NCI-H1105 (cell line): ENCODE measurements at regions not wholly inside any gene's neighbourhood (a gene's known extent, or its start where the extent isn't known, plus 50 kb on each side); places are given as distances from the start of the nearest gene placed in this dataset.

Experiments
- DNase-seq: peaks from one replicate; lab custom pipeline; 2025; lab: John Stamatoyannopoulos, UW

DNA sequence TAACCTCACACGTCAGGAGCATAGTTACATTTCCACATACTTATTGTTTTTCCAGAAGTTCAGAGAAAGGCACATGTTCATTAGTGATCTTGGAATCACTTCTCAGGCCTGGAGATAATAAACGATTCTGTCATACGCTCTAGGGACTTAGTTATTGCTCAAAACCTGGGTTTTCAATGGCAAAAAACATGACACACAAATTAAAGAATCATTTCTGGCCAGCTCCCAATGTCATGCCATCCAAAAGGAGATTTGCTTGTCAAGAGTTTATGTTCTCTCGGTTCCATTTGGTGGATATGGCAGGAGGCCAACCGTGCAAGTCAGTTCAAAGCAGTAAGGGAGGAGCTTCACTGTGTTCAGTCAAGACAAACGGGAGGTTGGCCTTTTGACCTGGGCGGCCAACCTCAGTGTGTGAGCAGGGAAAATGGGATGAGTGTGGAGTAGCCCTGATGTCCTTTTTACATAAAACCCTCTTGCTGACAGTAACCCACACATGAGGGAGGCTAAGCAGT, 123.4 kb downstream of the NXNL2 start:
- peak; percentile 24 for DNase-seq

DNA sequence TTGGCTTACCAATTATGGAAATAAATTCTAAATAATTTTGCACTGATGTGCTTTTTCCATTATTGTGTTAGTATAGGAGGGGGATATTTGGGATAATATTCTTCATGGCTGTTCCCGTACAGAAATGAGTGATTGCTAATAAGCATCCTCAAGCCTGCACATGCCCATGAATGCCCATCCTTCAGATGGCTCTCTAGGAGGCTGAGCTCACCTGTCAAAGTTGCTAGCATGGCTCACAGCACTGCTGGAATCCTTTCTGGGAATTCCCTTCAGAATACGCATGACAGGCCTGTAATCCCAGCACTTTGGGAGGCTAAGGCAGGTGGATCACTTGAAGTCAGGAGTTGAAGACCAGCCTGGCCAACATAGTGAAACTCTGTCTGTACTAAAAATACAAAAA, 124.1 kb downstream of the NXNL2 start:
- DNase-seq = no peak

DNA sequence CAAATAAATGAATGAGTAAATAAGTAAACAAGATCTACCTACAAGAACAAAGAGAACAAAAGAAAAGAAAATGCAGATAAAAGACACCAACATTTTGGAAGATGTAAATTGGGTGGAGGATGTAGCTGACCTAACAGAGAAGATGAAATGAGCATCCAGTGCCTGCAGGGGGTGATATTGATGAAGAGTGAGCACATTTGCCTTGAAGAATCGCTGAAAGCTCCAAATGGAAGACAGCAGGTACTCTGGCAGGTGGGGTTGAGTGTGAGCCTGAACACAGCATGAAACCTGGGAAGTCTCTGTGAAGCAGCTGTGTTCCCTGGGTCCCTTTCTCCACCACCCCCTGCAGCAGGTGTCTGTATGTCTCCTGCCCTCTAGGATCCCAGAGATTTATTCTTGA, 125.6 kb downstream of the NXNL2 start:
- no peak for DNase-seq

DNA sequence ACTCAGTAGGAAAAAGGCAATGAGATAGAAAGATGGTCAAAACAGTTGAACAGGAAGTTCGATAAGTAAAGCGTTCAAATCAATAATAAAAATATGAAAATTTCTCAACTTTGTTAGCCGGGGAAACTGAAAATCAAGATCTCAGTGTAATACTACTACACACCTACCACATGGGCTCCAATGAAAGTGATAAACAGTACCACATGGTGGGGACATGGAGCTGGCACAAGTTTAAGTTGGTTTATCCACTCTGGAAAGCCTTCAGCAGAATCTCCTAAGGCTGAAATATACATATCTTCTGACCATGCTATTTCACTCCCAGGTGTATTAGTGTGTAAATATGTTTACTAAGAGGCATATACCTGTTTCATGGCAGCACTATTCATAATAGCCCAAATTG, 126.8 kb downstream of the NXNL2 start:
- no peak for DNase-seq

DNA sequence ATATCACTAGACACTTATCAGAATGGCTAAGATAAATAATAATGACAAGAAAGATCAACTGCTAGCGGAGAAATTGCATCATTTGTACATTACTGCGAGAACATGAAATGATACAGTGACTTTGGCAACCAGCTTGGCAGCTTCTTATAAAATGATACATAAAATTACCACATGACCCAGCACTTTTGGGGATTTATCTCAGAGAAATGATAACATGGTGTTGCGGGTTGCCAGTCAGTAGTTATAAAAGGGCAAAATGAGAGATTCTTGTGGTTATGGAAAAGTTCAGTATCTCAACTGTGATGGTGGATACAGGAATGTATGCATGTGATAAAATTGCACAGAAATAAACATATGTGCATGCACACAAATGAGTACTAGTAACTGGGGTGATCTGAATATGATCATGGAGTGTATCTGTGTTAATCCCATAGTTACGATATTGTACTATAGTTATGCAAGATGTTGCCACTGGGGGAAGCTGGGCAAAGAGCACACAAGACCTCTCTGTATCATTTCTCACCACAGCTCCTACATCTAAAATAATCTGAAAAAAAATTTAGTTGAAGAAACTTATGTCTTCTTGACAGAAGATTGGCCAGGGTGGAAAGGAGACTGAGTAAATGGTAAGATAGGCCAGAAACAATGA, 128.9 kb downstream of the NXNL2 start:
- DNase-seq = no peak

DNA sequence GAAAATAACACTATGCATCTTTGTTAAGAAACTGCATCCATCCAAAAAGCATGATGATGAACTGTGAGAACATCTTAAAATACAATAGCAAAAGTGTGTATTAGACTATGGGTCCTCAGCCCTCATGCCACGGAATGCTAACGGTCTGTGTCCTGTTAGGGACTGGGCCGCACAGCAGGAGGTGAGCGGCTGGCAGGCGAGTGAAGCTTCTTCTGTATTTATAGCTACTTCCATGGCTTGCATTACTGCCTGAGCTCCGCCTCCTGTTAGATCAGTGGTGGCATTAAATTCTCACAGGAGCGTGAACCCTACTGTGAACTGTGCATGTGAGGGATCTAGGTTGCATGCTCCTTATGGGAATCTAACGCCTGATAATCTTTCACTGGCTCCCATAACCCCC, 129.8 kb downstream of the NXNL2 start:
- DNase-seq = no peak

DNA sequence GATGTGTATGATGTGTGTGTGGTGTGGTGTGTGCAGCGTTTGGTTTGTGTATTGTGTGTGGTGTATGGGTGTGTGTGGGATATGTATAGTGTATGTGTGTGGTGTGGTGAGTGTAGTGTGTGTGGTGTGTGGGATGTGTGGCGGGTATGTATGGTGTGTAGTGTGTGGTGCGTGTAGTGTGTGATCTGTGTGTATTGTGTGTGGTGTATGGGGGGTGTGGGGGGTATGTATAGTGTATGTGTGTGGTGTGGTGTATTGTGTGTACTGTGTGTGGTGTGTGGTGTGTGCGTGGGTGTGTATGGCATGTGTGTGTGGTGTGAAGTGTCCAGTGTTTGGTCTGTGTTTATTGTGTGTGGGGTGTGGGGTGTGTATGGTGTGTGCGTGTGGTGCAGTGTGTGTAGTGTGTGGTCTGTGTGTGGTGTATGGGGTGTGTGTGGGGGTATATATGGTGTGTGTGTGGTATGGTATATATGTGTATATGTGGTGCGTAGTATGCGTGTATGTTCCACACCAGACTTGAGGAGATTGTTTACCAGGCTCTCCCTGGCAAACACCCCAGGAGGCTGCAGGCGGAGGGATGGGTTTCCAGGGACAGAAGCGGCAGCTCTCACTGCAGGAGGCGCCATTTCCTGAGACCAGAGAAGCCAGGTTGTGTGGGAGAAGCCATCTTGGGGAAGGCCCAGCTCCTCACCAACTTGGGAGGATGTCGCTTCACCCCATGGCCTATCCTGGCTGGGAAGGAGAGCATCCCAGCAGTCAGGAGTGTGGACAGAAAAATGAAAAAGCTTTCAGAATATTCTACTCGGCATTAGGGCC, 138.1 kb downstream of the NXNL2 start:
- no peak for DNase-seq

DNA sequence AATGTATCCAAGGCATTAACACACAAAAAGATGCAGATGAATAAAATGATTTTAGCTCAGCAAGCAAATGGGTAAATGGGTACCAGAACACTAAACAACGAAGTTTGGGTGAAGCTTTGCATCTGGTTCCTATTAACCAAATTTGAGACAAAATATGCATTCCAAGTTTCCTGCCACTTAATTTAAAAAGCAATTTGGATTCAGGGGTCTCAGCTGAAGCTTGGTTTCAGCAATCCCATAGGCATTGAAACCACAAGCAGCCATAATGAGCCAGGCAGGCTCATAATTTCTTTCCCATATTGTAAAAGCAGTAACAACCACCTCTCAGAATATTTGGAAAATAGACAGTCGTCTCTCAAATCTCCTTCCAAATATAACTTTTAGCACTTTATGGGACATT, 138.9 kb downstream of the NXNL2 start:
- no peak for DNase-seq

DNA sequence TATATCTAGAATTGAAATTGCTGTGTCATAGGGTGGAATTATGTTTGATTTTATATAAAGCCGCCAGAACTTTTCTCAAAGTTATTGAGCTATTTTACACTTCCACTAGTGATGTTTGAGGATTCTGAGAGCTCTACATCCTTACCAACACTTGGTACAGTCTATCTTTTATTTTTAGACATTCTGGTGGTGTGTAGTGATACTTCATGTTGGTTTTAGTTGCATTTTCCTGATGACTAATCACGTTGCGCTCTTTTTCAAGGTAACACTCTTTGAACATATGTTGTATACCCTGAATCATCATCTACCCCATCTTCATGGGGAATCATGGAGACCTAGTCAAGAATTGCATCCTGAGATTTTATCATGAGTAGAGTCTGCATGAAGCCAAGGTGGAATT, 141.7 kb downstream of the NXNL2 start:
- no peak for DNase-seq

DNA sequence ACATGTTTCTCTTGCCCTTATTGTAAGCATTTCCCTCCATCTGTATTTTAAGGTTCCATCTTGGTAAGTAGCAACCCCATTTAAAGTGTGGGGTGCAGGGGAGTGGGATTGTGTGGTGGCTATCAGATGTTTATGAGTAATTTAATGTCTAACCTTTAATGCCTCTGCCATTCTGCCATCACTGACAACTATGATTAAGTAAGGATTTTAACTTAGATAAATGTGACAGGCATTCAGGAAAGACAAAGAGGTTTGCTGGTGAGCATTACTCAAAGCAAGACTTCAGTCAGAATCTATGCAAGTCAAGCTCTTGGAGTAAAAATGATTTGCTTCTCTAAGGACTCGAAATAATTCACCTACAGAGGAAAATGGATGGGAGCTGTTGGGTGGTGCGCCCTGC, 143.0 kb downstream of the NXNL2 start:
- no peak for DNase-seq

DNA sequence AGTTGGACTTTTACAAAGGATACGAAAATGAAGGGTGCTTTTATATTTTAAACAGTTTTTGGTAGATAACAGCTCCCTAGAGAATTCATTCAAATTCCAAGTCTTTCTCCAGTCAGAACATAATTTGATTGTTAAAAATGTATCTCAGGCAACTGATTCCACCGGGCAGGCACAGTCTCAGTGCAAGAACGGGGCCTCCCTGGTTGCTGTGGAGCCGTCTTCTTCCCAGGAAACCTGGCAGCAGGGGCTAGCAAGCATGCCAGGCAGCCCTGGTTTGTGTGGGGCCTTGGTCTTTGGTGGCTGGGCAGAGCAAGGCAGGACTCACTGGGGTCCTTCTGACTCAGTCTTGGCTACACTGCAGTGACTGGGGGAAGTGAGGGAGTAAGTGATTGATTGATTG, 143.5 kb downstream of the NXNL2 start:
- no peak for DNase-seq

DNA sequence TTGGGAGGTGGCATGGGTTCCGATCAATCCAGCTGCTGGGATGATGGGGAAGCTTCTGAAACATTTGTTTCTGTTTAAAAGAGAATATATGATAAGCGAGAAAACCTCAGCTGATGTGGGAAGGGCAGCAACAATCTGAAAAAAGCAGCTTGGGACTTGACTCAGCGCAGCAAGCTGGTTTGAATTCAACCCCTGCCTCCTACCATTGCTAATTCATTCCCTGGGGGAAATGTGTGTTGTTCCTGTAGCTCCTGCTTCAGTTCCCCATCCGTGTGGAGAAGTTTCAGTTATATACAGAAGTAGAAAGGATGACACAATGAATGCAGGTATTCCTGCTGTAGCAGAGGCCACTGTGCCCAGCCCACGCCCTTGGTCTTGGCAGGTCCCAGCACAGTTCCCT, 145.1 kb downstream of the NXNL2 start:
- DNase-seq = no peak

DNA sequence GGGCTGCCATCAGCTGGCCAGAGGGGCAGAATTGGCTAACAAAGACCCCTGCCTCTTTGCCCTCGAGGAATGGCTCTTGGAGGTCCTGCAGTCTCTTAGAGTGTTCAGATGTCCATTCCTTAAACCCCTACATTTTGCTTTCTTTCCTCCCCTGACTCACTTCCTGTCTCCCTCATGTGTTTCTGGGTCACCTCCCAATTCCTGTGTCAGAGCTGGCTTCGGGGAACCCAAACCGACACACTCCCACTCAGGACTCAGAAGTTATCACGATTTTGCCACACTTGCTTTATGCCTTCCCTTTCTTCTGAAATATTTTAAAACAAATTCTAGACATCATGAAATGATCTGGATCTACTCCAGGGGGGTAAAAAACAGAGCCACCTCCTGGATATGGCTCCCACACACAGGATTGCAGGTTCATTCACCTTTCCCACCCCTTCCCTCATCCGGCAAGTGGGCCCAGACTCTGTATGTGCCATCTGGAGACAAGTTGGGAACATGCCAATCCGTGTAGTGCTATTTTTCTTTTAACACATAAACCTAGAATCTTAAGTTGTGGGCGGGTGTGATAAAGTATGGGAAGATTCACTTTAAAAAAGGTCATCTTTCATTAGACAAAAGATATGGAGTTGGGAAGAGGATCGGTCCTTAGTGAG, 145.7 kb downstream of the NXNL2 start:
- DNase-seq = no peak

DNA sequence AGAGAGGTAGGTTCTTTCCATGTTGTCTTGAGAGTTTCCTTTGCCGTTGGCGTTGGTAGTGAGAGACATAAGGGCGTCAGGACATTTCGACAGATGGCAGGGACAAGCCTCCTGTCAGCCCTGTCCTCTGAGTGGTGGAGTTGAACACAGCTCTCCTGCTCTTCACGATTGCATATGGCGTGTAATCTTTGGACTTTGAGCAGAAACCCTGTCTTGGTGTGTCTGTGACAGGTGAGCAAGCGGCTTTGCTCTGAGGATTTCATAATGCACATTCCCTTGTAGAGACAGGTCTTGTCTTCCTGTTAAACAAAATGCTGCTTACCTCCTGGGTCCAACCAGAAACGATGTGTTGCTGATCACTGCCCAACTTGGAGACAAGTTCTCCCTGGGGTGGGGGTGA, 146.5 kb downstream of the NXNL2 start:
- no peak for DNase-seq

DNA sequence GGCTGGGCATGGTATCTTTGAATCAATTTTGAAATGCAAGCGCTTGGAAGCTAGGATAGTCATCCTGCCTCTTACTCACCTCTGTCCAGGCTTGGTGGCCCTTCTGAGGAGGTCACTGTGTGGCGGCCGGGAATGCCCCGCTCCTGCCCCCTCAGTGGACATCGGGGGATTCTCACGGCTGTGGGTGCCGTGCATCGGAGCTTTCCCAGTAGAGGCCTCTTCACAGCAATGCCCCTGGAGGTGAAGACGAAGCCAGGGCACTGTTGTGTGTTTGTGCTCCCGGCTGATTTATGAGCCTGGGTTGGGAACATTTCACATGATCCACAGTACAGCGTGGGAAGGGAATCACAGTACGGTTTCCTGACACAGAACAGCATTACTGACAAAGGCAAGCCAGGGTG, 147.5 kb downstream of the NXNL2 start:
- no peak for DNase-seq

DNA sequence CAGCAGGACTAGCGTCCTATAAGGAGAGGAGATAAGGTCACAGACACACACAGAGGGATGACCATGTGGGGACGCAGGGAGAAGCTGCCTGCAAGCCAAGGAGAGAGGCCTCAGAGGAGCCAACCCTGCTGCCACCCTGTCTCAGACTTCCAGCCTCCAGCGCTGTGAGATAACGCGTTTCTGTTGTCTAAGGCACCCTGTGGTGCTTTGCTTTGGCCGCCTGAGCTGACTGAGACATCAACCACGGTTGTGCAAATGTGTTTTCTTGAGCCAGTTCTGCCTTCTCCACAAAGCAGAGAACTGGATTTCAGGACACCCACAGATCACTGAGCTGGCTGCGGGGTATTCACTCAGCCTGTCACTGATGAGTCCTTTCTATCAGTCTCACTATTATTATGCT, 149.1 kb downstream of the NXNL2 start:
- no peak for DNase-seq

DNA sequence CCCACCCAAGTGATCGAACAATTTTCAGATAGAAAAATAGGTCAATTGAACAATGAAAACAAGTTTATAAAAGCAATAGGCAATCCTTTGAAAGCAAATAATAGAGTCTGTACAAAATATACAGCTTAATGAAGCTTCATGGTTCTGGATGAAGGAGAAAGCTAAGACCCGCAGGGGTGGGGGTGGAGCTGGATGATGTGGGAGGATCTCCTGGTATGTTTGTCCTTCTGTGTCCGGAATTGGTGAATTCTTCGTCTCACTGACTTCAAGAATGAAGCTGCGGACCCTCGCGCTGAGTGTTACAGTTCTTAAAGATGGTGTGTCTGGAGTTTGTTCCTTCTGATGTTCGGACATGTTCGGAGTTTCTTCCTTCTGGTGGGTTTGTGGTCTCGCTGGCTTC, 149.9 kb downstream of the NXNL2 start:
- DNase-seq = no peak

DNA sequence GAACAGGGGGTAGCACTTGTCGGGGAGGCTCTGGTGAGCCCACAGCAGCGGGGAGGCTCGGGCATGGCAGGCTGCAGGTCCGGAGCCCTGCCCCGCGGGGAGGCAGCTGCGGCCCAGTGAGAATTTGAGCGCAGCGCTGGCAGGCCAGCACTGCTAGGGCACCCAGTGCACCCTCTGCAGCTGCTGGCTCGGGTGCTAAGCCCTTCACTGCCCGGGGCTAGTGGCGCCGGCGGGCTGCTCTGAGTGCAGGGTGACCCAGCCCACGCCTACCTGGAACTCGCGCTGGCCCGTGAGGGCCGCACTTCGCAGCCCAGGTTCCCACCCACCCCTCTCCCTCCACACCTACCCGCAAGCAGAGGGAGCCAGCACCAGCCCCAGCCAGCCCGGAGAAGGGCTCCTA, 151.0 kb downstream of the NXNL2 start:
- no peak for DNase-seq

DNA sequence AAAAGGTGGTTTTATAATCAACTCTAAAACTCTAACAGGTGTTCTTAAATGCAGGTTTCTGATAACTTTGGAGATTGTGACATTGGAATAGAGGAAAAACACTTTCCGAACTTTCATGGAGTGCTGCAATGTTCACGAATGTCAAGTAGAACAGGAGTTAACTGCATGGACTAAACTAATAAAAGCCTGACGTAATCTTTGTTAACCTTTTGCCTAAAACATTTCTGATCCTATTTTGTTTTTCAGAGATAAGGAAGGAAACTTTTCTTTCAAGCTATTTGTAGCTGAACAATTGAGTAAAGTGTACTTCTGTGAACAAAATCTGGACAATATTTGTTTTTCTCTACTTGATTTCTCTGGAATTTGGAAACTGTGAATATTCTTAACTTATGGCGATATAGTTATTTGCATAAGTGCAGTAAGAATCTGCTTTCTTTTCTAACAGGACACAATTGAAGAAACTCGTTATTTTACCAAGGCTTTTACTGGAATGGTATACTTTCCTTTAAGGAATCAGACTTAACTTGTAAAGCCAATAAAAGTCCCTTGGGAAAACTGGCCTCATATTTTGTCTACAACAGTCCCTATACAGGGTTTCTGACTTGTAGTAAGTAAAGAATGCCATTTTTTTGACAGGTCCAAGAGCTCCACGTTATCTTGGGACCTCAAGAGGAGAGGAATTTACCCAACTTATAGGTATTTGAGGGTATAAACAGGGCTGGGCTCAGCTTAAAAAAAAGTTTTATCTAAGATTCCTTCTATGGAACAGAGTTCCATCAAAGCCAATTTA, 154.7 kb downstream of the NXNL2 start:
- DNase-seq = no peak

DNA sequence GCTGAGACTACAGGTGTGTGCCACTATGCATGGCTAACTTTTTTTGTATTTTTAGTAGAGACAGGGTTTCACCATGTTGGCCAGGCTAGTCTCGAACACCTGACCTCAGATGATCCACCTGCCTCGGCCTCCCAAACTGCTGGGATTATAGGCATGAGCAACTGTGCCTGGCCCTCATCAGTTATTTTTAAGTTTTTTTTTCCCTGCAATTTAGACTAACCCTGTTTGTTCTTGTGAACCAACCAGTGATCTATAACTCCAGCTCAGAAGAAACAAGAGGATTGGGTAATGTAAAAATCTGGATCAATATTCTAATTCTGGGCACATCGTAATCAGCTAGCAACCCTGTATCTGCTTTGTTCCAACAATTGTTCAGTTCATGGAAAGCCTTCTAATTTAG, 155.7 kb downstream of the NXNL2 start:
- no peak for DNase-seq

DNA sequence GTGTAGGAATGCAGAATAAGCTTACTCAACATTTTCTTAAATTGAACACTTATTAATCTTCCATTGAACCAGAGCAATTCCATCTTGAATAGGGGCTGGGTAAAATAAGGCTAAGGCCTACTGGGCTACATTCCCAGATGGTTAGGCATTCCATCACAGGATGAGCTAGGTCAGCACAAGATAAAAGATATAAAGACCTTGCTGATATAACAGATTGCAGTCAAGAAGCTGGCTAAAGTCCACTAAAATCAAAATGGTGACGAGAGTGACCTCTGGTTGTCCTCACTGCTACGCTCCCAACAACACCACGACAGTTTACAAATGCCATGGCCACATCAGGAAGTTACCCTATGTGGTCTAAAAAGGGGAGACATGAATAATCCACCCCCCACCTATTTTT, 156.1 kb downstream of the NXNL2 start:
- no peak for DNase-seq

DNA sequence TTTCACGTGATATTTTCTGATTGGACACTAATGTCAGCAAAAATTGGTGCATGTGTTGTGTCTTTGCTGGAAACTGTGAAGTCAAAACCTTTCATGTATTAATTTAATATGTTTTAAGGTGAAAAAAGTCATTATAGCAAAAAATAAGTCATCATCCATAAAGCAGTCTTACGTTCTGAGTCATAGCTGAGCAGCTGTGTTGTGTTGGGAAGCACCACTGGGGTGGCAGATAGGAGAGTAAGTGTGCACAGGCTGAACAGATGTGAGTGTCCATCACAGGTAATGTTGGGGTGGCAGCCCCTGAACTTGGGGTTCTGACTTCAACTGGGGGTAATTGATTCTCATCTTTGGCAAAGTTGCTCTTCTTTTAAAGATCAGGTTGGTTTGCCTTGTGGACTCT, 156.8 kb downstream of the NXNL2 start:
- DNase-seq = no peak
